Type B pancreatic cell (in vitro differentiated cells): ENCODE measurements at regions not wholly inside any gene's neighbourhood (a gene's known extent, or its start where the extent isn't known, plus 50 kb on each side); places are given as distances from the start of the nearest gene placed in this dataset.

ENCODE experiments used
- DNase-seq: peaks from one replicate; pipeline ENCODE4 v3.0.0; 2021; ENCODE audit warnings: mixed read lengths; ENCODE audit not compliant: unreplicated experiment; ENCODE audit errors: extremely low spot score
- H3K27ac Mint-ChIP-seq: 2 replicates; pipeline ENCODE4 v1.8.0; 2021; ENCODE audit warnings: mild to moderate bottlenecking, mixed read lengths
- H3K27me3 Mint-ChIP-seq: 2 replicates; pipeline ENCODE4 v1.8.0; 2021; ENCODE audit warnings: mixed read lengths
- H3K36me3 Mint-ChIP-seq: 2 replicates; pipeline ENCODE4 v1.8.0; 2021; ENCODE audit warnings: mixed read lengths
- H3K4me1 Mint-ChIP-seq: one replicate; pipeline ENCODE4 v1.8.0; 2021; ENCODE audit warnings: mixed read lengths; ENCODE audit not compliant: unreplicated experiment
- H3K4me3 Mint-ChIP-seq: 2 replicates; pipeline ENCODE4 v1.8.0; 2021; ENCODE audit warnings: mild to moderate bottlenecking, mixed read lengths
- H3K9me3 Mint-ChIP-seq: 2 replicates; pipeline ENCODE4 v1.8.0; 2021; ENCODE audit warnings: mixed read lengths
- TF ChIP-seq, protein P1 (sequence below): fragments of 200-600 bp; sonication (generic); conservative IDR thresholded peaks from 2 replicates; pipeline ENCODE4 v1.5.0; 2021; ENCODE audit warnings: antibody characterized with exemption, mild to moderate bottlenecking

- H3K4me3 Mint-ChIP-seq = no peak overlapping the region
- no peaks in the 10 kb centered on the region for H3K27me3 Mint-ChIP-seq
- no peak overlapping the region for H3K27ac Mint-ChIP-seq
- DNase-seq = no peak
- H3K36me3 Mint-ChIP-seq = no peaks in the 10 kb centered on the region
- H3K4me1 Mint-ChIP-seq = no peaks in the 10 kb centered on the region
- TF ChIP-seq, protein P1, sequence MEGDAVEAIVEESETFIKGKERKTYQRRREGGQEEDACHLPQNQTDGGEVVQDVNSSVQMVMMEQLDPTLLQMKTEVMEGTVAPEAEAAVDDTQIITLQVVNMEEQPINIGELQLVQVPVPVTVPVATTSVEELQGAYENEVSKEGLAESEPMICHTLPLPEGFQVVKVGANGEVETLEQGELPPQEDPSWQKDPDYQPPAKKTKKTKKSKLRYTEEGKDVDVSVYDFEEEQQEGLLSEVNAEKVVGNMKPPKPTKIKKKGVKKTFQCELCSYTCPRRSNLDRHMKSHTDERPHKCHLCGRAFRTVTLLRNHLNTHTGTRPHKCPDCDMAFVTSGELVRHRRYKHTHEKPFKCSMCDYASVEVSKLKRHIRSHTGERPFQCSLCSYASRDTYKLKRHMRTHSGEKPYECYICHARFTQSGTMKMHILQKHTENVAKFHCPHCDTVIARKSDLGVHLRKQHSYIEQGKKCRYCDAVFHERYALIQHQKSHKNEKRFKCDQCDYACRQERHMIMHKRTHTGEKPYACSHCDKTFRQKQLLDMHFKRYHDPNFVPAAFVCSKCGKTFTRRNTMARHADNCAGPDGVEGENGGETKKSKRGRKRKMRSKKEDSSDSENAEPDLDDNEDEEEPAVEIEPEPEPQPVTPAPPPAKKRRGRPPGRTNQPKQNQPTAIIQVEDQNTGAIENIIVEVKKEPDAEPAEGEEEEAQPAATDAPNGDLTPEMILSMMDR = no peak
- no peaks in the 10 kb centered on the region for H3K9me3 Mint-ChIP-seq
These were observed 473.7 kb downstream of the QKI start for GRCh38 chr6:163888030-163888819.

GRCh38 chr6:163886428-163886827 is 471.9 kb downstream of the QKI start:
- H3K4me3 Mint-ChIP-seq = no peak overlapping the region
- H3K27me3 Mint-ChIP-seq = no peaks in the 10 kb centered on the region
- no peaks in the 10 kb centered on the region for H3K4me1 Mint-ChIP-seq
- no peak overlapping the region for H3K27ac Mint-ChIP-seq
- H3K36me3 Mint-ChIP-seq = no peaks in the 10 kb centered on the region
- no peaks in the 10 kb centered on the region for H3K9me3 Mint-ChIP-seq
- TF ChIP-seq, protein P1 = no peak
- no peak for DNase-seq

GRCh38 chr6:163883984-163884383 is 469.5 kb downstream of the QKI start:
- Mint-ChIP-seq H3K4me3 (no peak overlapping the region), H3K27ac (no peak overlapping the region), H3K9me3 (no peaks in the 10 kb centered on the region), H3K4me1 (no peaks in the 10 kb centered on the region), H3K27me3 (no peaks in the 10 kb centered on the region), H3K36me3 (no peaks in the 10 kb centered on the region)
- no peak for DNase-seq
- TF ChIP-seq, protein P1 = no peak

DNA sequence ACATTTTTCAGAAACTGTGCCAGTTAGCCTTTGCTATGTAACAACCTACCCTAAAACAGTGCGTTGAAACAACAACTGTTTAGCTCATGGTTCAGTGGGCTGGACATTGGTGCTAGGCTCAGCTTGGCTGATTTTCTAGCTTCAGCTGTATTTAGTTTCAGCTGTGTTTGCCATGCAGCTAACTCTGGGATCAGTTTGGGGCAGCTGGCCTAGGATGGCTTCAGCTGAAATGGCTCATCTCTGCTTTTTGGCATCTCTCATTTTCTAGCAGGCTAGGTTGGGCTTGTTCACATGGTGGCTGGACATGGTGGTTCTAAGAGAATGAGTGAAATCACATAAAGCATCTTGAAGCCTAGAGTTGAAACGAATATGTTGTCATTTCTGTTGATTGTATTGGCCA is 464.2 kb downstream of the QKI start:
- Mint-ChIP-seq H3K9me3 (no peaks in the 10 kb centered on the region), H3K4me1 (no peaks in the 10 kb centered on the region), H3K36me3 (no peaks in the 10 kb centered on the region), H3K27me3 (no peaks in the 10 kb centered on the region), H3K27ac (no peak overlapping the region), H3K4me3 (no peak overlapping the region)
- no peak for DNase-seq
- TF ChIP-seq, protein P1 = no peak

DNA sequence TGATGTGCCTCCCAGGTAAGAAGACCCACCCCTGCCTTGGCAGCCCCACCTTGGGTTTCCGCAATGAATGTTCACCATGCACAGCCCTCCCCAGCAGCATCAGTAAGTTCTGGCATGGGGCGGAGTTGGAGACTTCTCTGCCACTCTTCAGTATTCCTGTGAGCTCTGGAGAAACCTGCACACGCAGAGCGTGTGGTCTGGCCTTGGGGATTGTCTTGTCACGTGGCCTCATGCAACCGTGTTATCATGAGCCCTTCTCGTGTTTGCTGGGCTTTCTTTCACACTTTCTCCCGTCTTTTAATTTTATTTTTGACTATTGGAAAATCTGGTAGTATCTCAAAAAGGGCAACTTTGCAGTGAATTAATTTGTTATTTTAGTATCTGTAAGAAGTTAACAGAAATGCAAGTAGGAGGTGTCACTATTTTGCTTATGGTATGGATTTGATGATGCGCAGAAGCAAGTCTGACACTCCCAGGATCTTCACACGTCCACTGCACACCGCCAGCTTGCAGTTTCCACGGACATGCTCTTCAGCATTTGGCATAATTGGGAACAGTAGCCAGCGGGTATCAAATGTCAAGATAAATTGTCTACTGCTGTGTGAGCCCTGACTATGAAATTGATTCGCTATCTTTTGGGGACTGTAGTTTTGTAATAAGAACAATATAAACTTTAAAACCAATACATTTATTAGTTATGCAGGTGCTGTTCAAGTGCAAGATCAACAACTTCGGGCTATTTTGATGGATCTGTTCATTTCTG is 463.5 kb downstream of the QKI start:
- no peaks in the 10 kb centered on the region for H3K36me3 Mint-ChIP-seq
- H3K9me3 Mint-ChIP-seq = no peaks in the 10 kb centered on the region
- no peak overlapping the region for H3K4me3 Mint-ChIP-seq
- TF ChIP-seq, protein P1 = no peak
- no peak overlapping the region for H3K27ac Mint-ChIP-seq
- H3K4me1 Mint-ChIP-seq = no peaks in the 10 kb centered on the region
- no peak for DNase-seq
- no peaks in the 10 kb centered on the region for H3K27me3 Mint-ChIP-seq
